Hepatocyte (in vitro differentiated cells): ENCODE measurements at regions not wholly inside any gene's neighbourhood (a gene's known extent, or its start where the extent isn't known, plus 50 kb on each side); places are given as distances from the start of the nearest gene placed in this dataset.
"Not testable (repeated sequence)": the region's sequence is repeated elsewhere in the genome, so short reads cannot be mapped to it uniquely, and the experiment has no call there.

Experiments used
- DNase-seq: peaks from one replicate; pipeline ENCODE4 v3.0.0-alpha.2; 2016; ENCODE audit warnings: low spot score
- H2AFZ ChIP-seq: fragments of 200-600 bp; sonication (generic); 2 replicates; pipeline ENCODE4 v1.6.0; 2016; ENCODE audit warnings: antibody characterized with exemption, mild to moderate bottlenecking
- H3K27ac ChIP-seq: fragments of 200-600 bp; sonication (generic); 2 replicates; pipeline ENCODE4 v1.5.1; 2016; ENCODE audit warnings: mild to moderate bottlenecking
- H3K27me3 ChIP-seq: fragments of 200-600 bp; sonication (generic); 2 replicates; pipeline ENCODE4 v1.6.1; 2016
- H3K36me3 ChIP-seq: fragments of 200-600 bp; sonication (generic); replicated peaks from 2 replicates; pipeline ENCODE4 v1.5.1; 2016; ENCODE audit warnings: low read depth; ENCODE audit not compliant: insufficient read depth
- H3K4me1 ChIP-seq: fragments of 200-600 bp; sonication (generic); 2 replicates; pipeline ENCODE4 v1.5.1; 2016; ENCODE audit warnings: mild to moderate bottlenecking, moderate library complexity; ENCODE audit not compliant: insufficient read depth
- H3K4me2 ChIP-seq: fragments of 200-600 bp; sonication (generic); 2 replicates; pipeline ENCODE4 v1.6.0; 2016
- H3K4me3 ChIP-seq: fragments of 200-600 bp; sonication (generic); 2 replicates; pipeline ENCODE4 v1.5.1; 2016; ENCODE audit warnings: mild to moderate bottlenecking
- H3K79me2 ChIP-seq: fragments of 200-600 bp; sonication (generic); 2 replicates; pipeline ENCODE4 v1.6.0; 2017; ENCODE audit warnings: mild to moderate bottlenecking
- H3K9me2 ChIP-seq: fragments of 200-600 bp; sonication (generic); replicated peaks from 2 replicates; pipeline ENCODE4 v1.6.0; 2017; ENCODE audit warnings: mild to moderate bottlenecking; ENCODE audit not compliant: insufficient read depth
- H3K9me3 ChIP-seq: fragments of 200-600 bp; sonication (generic); 2 replicates; pipeline ENCODE4 v1.5.1; 2016; ENCODE audit warnings: low read depth, mild to moderate bottlenecking
- H4K20me1 ChIP-seq: fragments of 200-600 bp; sonication (generic); 2 replicates; pipeline ENCODE4 v1.6.0; 2016; ENCODE audit warnings: mild to moderate bottlenecking; ENCODE audit not compliant: insufficient read depth, poor library complexity, severe bottlenecking
- EZH2 ChIP-seq: fragments of 200-600 bp; sonication (generic); IDR thresholded peaks from 2 replicates; pipeline ENCODE4 v1.6.1; 2016; ENCODE audit warnings: antibody characterized with exemption, mild to moderate bottlenecking, borderline replicate concordance
- EZH2phosphoT487 ChIP-seq: fragments of 200-600 bp; sonication (generic); IDR thresholded peaks from one replicate; pipeline ENCODE4 v1.6.1; 2018; ENCODE audit warnings: antibody characterized with exemption, mild to moderate bottlenecking, low read depth, moderate library complexity; ENCODE audit not compliant: unreplicated experiment, severe bottlenecking
- WGBS: methylation state at CpG from one replicate; pipeline ENCODE4 v1.1.6; 2016; ENCODE audit warnings: low lambda C conversion rate; ENCODE audit errors: missing lambda C conversion rate; 5-methylcytosine and 5-hydroxymethylcytosine counted together
- TF ChIP-seq, protein P1 (sequence below): fragments of 200-600 bp; sonication (generic); IDR thresholded peaks from 2 replicates; pipeline ENCODE4 v1.5.1; 2016; ENCODE audit warnings: antibody characterized with exemption, mild to moderate bottlenecking; ENCODE audit not compliant: poor library complexity

DNA sequence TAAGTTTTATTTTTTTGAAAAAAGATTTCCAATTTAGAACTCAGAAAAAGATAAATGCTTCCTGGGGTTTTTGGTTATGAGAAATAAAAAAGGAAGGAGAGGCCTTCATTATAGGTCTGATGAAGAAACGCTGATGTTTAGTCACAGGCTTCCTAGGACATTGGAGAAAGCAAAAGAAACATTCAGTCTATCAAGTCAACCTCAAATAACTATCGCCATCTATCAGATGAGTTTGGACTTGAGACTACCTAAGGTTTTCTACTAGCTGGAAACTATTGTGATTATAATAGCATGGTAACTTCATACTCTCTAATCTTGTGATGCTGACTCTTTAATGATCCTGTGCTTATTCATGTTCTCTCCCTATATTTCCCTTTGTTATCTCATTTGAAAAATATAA, 171.3 kb downstream of the TPBG start:
- DNase-seq: no peak
- Histone ChIP-seq H3K27me3 (no peaks in the 10 kb centered on the region), H3K4me1 (no peaks in the 10 kb centered on the region), H3K27ac (no peak overlapping the region), H3K36me3 (no peaks in the 10 kb centered on the region), H3K4me3 (no peak overlapping the region), H3K9me3 (no peaks in the 10 kb centered on the region), H4K20me1 (no peaks in the 10 kb centered on the region), H3K9me2 (no peaks in the 10 kb centered on the region), H2AFZ (no peak overlapping the region), H3K79me2 (no peaks in the 10 kb centered on the region), H3K4me2 (no peak overlapping the region)
- WGBS: 73% methylated on average over 2 of the region's 2 CpGs
- TF ChIP-seq, protein P1, sequence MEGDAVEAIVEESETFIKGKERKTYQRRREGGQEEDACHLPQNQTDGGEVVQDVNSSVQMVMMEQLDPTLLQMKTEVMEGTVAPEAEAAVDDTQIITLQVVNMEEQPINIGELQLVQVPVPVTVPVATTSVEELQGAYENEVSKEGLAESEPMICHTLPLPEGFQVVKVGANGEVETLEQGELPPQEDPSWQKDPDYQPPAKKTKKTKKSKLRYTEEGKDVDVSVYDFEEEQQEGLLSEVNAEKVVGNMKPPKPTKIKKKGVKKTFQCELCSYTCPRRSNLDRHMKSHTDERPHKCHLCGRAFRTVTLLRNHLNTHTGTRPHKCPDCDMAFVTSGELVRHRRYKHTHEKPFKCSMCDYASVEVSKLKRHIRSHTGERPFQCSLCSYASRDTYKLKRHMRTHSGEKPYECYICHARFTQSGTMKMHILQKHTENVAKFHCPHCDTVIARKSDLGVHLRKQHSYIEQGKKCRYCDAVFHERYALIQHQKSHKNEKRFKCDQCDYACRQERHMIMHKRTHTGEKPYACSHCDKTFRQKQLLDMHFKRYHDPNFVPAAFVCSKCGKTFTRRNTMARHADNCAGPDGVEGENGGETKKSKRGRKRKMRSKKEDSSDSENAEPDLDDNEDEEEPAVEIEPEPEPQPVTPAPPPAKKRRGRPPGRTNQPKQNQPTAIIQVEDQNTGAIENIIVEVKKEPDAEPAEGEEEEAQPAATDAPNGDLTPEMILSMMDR: no peak
- TF ChIP-seq EZH2 (no peak), EZH2phosphoT487 (no peak)

DNA sequence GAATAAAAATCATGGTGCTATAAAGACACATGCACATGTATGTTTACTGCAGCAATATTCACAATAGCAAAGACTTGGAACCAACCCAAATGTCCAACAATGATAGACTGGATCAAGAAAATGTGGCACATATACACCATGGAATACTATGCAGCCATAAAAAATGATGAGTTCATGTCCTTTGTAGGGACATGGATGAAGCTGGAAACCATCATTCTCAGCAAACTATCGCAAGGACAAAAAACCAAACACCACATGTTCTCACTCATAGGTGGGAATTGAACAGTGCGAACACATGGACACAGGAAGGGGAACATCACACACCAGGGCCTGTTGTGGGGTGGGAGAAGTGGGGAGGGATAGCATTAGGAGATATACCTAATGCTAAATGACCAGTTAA, 185.9 kb downstream of the TPBG start:
- H3K4me1 ChIP-seq, H3K4me3 ChIP-seq, H3K4me2 ChIP-seq, H3K27me3 ChIP-seq, H3K36me3 ChIP-seq, H3K9me2 ChIP-seq, DNase-seq, H3K79me2 ChIP-seq, H3K9me3 ChIP-seq, H2AFZ ChIP-seq, H3K27ac ChIP-seq, H4K20me1 ChIP-seq: not testable (repeated sequence)
- WGBS: 97% methylated on average over 2 of the region's 2 CpGs

DNA sequence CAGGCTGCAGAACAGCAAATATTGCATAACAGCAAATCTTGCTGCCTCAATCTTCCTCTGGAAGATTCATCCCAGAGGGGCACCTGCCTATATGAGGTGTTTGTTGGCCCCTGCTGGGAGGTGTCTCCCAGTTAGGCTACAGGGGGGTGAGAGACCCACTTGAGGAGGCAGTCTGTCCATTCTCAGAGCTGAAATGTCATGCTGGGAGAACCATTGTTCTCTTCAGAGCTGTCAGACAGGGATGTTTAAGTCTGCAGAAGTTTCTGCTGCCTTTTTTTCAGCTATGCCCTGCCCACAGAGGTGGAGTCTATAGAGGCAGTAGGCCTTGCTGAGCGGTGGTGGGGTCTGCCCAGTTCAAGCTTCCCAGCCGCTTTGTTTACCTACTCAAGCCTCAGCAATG, 187.7 kb downstream of the TPBG start:
- H3K4me3 ChIP-seq, H3K4me2 ChIP-seq, H3K27me3 ChIP-seq, DNase-seq, H3K79me2 ChIP-seq, H3K9me3 ChIP-seq, H3K36me3 ChIP-seq, H4K20me1 ChIP-seq, H2AFZ ChIP-seq, H3K27ac ChIP-seq, H3K9me2 ChIP-seq, H3K4me1 ChIP-seq: not testable (repeated sequence)
- 64% methylated on average over 2 of the region's 2 CpGs for WGBS

DNA sequence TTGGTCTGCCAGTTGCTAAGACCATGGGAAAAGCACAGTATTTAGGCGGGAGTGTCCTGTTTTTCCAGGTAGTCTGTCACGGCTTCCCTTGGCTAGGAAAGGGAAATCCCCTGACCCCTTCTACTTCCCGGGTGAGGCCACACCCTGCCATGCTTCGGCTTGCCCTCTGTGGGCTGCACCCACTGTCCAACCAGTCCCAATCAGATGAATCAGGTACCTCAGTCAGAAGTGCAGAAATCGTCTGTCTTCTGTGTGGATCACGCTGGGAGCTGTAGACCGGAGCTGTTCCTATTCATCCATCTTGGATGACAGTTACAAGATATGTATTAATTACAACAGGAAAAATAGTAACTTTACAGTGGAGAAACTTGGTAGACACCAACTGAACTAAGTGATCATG, 188.2 kb downstream of the TPBG start:
- Histone ChIP-seq H4K20me1 (no peaks in the 10 kb centered on the region), H3K4me3 (no peak overlapping the region), H3K9me3 (no peaks in the 10 kb centered on the region), H3K27ac (no peak overlapping the region), H3K9me2 (no peaks in the 10 kb centered on the region), H3K79me2 (no peaks in the 10 kb centered on the region), H2AFZ (no peak overlapping the region), H3K27me3 (no peaks in the 10 kb centered on the region), H3K4me1 (no peaks in the 10 kb centered on the region), H3K36me3 (no peaks in the 10 kb centered on the region), H3K4me2 (no peak overlapping the region)
- DNase-seq: no peak
- TF ChIP-seq, protein P1: no peak
- TF ChIP-seq EZH2phosphoT487 (no peak), EZH2 (no peak)
- WGBS: 93% methylated on average over 7 of the region's 7 CpGs
